Loucy (cell line): ENCODE measurements at regions not wholly inside any gene's neighbourhood (a gene's known extent, or its start where the extent isn't known, plus 50 kb on each side); places are given as distances from the start of the nearest gene placed in this dataset.

ENCODE experiments used
- H2AFZ ChIP-seq: fragments of 200-600 bp; sonication (generic); 2 replicates; pipeline ENCODE4 v1.6.0; 2016; ENCODE audit warnings: antibody characterized with exemption, mild to moderate bottlenecking, low read length, moderate library complexity
- H3F3A ChIP-seq: fragments of 200-600 bp; 2 replicates; pipeline ENCODE4 v1.6.0; 2016; ENCODE audit warnings: antibody characterized with exemption, low read depth, mild to moderate bottlenecking
- H3K27me3 ChIP-seq: fragments of 200-600 bp; sonication (generic); 2 replicates; pipeline ENCODE4 v1.6.1; 2014; ENCODE audit warnings: low read length, mild to moderate bottlenecking; ENCODE audit not compliant: insufficient read depth, poor library complexity, severe bottlenecking
- H3K36me3 ChIP-seq: fragments of 200-600 bp; sonication (generic); 2 replicates; pipeline ENCODE4 v1.6.1; 2016; ENCODE audit warnings: low read length; ENCODE audit not compliant: insufficient read depth
- H3K4me1 ChIP-seq: fragments of 200-600 bp; sonication (generic); 2 replicates; pipeline ENCODE4 v1.5.1; 2014; ENCODE audit warnings: low read length, mild to moderate bottlenecking; ENCODE audit not compliant: insufficient read depth, poor library complexity, severe bottlenecking
- H3K4me2 ChIP-seq: fragments of 200-600 bp; sonication (generic); 2 replicates; pipeline ENCODE4 v1.6.0; 2014; ENCODE audit warnings: antibody characterized with exemption, low read length, low read depth, mild to moderate bottlenecking; ENCODE audit not compliant: poor library complexity, severe bottlenecking
- H3K4me3 ChIP-seq: fragments of 200-600 bp; sonication (generic); 2 replicates; pipeline ENCODE4 v1.5.1; 2014; ENCODE audit warnings: low read length, mild to moderate bottlenecking, mixed read lengths; ENCODE audit not compliant: poor library complexity, severe bottlenecking
- H3K79me2 ChIP-seq: fragments of 200-600 bp; sonication (generic); 2 replicates; pipeline ENCODE4 v1.6.1; 2014; ENCODE audit warnings: low read length; ENCODE audit not compliant: insufficient read depth
- H3K9ac ChIP-seq: fragments of 200-600 bp; sonication (generic); 2 replicates; pipeline ENCODE4 v1.6.0; 2014; ENCODE audit warnings: mild to moderate bottlenecking, low read depth, low read length, moderate library complexity; ENCODE audit not compliant: poor library complexity, severe bottlenecking
- H3K9me2 ChIP-seq: fragments of 200-600 bp; sonication (generic); replicated peaks from 2 replicates; pipeline ENCODE4 v1.6.1; 2016; ENCODE audit warnings: low read depth, low read length, mixed read lengths
- H3K9me3 ChIP-seq: fragments of 200-600 bp; sonication (generic); 2 replicates; pipeline ENCODE4 v1.6.1; 2014; ENCODE audit warnings: mild to moderate bottlenecking, antibody characterized with exemption, low read length, low read depth; ENCODE audit not compliant: insufficient read depth
- H4K20me1 ChIP-seq: fragments of 200-600 bp; sonication (generic); 2 replicates; pipeline ENCODE4 v1.6.0; 2014; ENCODE audit warnings: antibody characterized with exemption, low read length, mild to moderate bottlenecking; ENCODE audit not compliant: insufficient read depth, poor library complexity, severe bottlenecking
- EZH2phosphoT487 ChIP-seq: fragments of 200-600 bp; IDR thresholded peaks from 2 replicates; pipeline ENCODE4 v1.6.1; 2018; ENCODE audit warnings: antibody characterized with exemption, mild to moderate bottlenecking, moderate library complexity, borderline replicate concordance
- TF ChIP-seq, protein P1 (sequence below): fragments of 200-600 bp; sonication (generic); conservative IDR thresholded peaks from 2 replicates; pipeline ENCODE4 v1.5.1; 2014; ENCODE audit warnings: mild to moderate bottlenecking, antibody characterized with exemption, low read length

GRCh38 chr13:60727140-60727539 lies 330.1 kb downstream of the TDRD3 start:
- no peaks in the 10 kb centered on the region for H4K20me1 ChIP-seq
- no peaks in the 10 kb centered on the region for H3K9me3 ChIP-seq
- H3K9me2 ChIP-seq: 0 out of 2 replicates have a peak, but pooled peaks cover 3% of the 10 kb centered on the region

GRCh38 chr13:60721063-60721462 lies 324.0 kb downstream of the TDRD3 start:
- H2AFZ ChIP-seq: no peak overlapping the region
- no peaks in the 10 kb centered on the region for H3K36me3 ChIP-seq
- H3K4me1 ChIP-seq: no peaks in the 10 kb centered on the region
- H3K4me3 ChIP-seq: no peak overlapping the region
- H3K4me2 ChIP-seq: no peak overlapping the region
- no peaks in the 10 kb centered on the region for H3K9me3 ChIP-seq
- no peak overlapping the region for H3K9ac ChIP-seq
- H3K9me2 ChIP-seq: 0 out of 2 replicates have a peak, but pooled peaks cover 3% of the 10 kb centered on the region
- H3K27me3 ChIP-seq: no peaks in the 10 kb centered on the region
- no peaks in the 10 kb centered on the region for H4K20me1 ChIP-seq
- no peaks in the 10 kb centered on the region for H3K79me2 ChIP-seq
- no peak for TF ChIP-seq EZH2phosphoT487
- TF ChIP-seq, protein P1, sequence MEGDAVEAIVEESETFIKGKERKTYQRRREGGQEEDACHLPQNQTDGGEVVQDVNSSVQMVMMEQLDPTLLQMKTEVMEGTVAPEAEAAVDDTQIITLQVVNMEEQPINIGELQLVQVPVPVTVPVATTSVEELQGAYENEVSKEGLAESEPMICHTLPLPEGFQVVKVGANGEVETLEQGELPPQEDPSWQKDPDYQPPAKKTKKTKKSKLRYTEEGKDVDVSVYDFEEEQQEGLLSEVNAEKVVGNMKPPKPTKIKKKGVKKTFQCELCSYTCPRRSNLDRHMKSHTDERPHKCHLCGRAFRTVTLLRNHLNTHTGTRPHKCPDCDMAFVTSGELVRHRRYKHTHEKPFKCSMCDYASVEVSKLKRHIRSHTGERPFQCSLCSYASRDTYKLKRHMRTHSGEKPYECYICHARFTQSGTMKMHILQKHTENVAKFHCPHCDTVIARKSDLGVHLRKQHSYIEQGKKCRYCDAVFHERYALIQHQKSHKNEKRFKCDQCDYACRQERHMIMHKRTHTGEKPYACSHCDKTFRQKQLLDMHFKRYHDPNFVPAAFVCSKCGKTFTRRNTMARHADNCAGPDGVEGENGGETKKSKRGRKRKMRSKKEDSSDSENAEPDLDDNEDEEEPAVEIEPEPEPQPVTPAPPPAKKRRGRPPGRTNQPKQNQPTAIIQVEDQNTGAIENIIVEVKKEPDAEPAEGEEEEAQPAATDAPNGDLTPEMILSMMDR: no peak
- no peaks in the 10 kb centered on the region for H3F3A ChIP-seq

More at GRCh38 chr13:60727140-60727539, 330.1 kb downstream of the TDRD3 start:
- H2AFZ ChIP-seq: no peak overlapping the region
- no peak for TF ChIP-seq EZH2phosphoT487
- TF ChIP-seq, protein P1: no peak
- no peak overlapping the region for H3K9ac ChIP-seq
- H3K36me3 ChIP-seq: no peaks in the 10 kb centered on the region
- H3F3A ChIP-seq: no peaks in the 10 kb centered on the region
- H3K4me3 ChIP-seq: no peak overlapping the region
- H3K79me2 ChIP-seq: no peaks in the 10 kb centered on the region
- no peaks in the 10 kb centered on the region for H3K27me3 ChIP-seq
- no peak overlapping the region for H3K4me2 ChIP-seq
- no peaks in the 10 kb centered on the region for H3K4me1 ChIP-seq

DNA sequence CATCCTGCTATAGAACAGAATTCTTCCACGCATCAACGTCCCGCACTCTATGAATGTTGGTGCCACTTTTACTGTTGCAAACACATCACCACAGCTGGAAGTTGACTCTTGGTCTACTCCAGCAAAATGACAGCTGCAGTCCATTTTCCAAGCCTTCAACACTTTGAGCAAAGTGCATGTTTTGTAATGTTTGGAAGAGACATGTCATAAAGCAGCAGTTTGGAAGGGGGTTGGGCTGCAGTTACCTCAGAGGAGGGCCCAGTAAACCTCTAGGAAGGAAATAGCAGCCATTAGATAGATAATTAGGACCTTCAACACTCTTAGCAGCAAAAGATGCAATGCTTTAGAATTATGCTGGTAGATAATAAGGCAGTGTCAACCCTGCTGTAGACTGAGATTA lies 323.6 kb downstream of the TDRD3 start:
- H3K9me3 ChIP-seq: no peaks in the 10 kb centered on the region
- TF ChIP-seq, protein P1: no peak
- no peak for TF ChIP-seq EZH2phosphoT487
- H4K20me1 ChIP-seq: no peaks in the 10 kb centered on the region
- no peaks in the 10 kb centered on the region for H3K4me1 ChIP-seq
- H3F3A ChIP-seq: no peaks in the 10 kb centered on the region
- H3K4me2 ChIP-seq: no peak overlapping the region
- no peaks in the 10 kb centered on the region for H3K36me3 ChIP-seq
- H3K9ac ChIP-seq: no peak overlapping the region
- H2AFZ ChIP-seq: no peak overlapping the region
- H3K79me2 ChIP-seq: no peaks in the 10 kb centered on the region
- H3K4me3 ChIP-seq: no peak overlapping the region
- H3K9me2 ChIP-seq: 0 out of 2 replicates have a peak, but pooled peaks cover 3% of the 10 kb centered on the region
- no peaks in the 10 kb centered on the region for H3K27me3 ChIP-seq
